PC-3 (cell line): ENCODE measurements at regions not wholly inside any gene's neighbourhood (a gene's known extent, or its start where the extent isn't known, plus 50 kb on each side); places are given as distances from the start of the nearest gene placed in this dataset.

Source experiments
- ATAC-seq: fragments of 200-7000 bp; cut with Tn5 transposase; 2 replicates; pipeline ENCODE4 v1.9.1; 2020; ENCODE audit warnings: mild to moderate bottlenecking, moderate library complexity
- BruUV-seq: library from RNA; stranded (reverse); fragments of 400-500 nt; replicated peaks from 2 replicates; lab custom pipeline; 2021; lab: Mats Ljungman, UMichigan
- CTCF ChIA-PET: fragments of 300-600 bp; sonication (Branson Sonifier 250); formaldehyde crosslinking; loops from one replicate; lab custom pipeline; 2022; ENCODE audit warnings: antibody characterized with exemption; lab: Charles Lee
- POLR2A ChIA-PET: fragments of 300-600 bp; sonication (Branson Sonifier 250); formaldehyde crosslinking; loops from one replicate; lab custom pipeline; 2022; ENCODE audit warnings: antibody characterized with exemption; ENCODE audit not compliant: unreplicated experiment; lab: Charles Lee
- DNase-seq: peaks from one replicate; pipeline ENCODE4 v3.0.0-alpha.2; 2015
- H2AFZ ChIP-seq: fragments of 300-600 bp; sonication (generic); 2 replicates; pipeline ENCODE4 v1.6.0; 2016; ENCODE audit warnings: antibody characterized with exemption, low read length
- H3F3A ChIP-seq: fragments of 300-600 bp; sonication (generic); one replicate; pipeline ENCODE4 v1.6.0; 2017; ENCODE audit warnings: antibody characterized with exemption, low read length, control low read depth, mild to moderate bottlenecking; ENCODE audit not compliant: unreplicated experiment
- H3K27ac ChIP-seq: fragments of 300-600 bp; sonication (generic); 2 replicates; pipeline ENCODE4 v1.5.1; 2016; ENCODE audit warnings: mild to moderate bottlenecking, low read length
- H3K27me3 ChIP-seq: fragments of 300-600 bp; sonication (generic); 2 replicates; pipeline ENCODE4 v1.6.1; 2016; ENCODE audit warnings: low read length, mixed read lengths
- H3K36me3 ChIP-seq: fragments of 300-600 bp; sonication (generic); 2 replicates; pipeline ENCODE4 v1.6.1; 2016; ENCODE audit warnings: low read depth, mixed run types, low read length, mixed read lengths
- H3K4me1 ChIP-seq: fragments of 300-600 bp; sonication (generic); 2 replicates; pipeline ENCODE4 v1.5.1; 2016; ENCODE audit warnings: low read length; ENCODE audit not compliant: insufficient read depth
- H3K4me2 ChIP-seq: fragments of 300-600 bp; sonication (generic); 2 replicates; pipeline ENCODE4 v1.6.0; 2016; ENCODE audit warnings: low read length
- H3K4me3 ChIP-seq: fragments of 300-600 bp; sonication (generic); 2 replicates; pipeline ENCODE4 v1.5.1; 2016; ENCODE audit warnings: mild to moderate bottlenecking, low read length, mixed read lengths
- H3K79me2 ChIP-seq: fragments of 300-600 bp; sonication (generic); 2 replicates; pipeline ENCODE4 v1.6.1; 2017; ENCODE audit warnings: low read length, mixed read lengths
- H3K9ac ChIP-seq: fragments of 300-600 bp; sonication (generic); 2 replicates; pipeline ENCODE4 v1.6.0; 2016; ENCODE audit warnings: mild to moderate bottlenecking, low read length
- H3K9me2 ChIP-seq: fragments of 300-600 bp; sonication (generic); replicated peaks from 2 replicates; pipeline ENCODE4 v1.6.1; 2016; ENCODE audit warnings: mixed run types, low read length, mixed read lengths
- H3K9me3 ChIP-seq: fragments of 300-600 bp; sonication (generic); 2 replicates; pipeline ENCODE4 v1.6.1; 2016; ENCODE audit warnings: low read length, mixed read lengths
- H4K20me1 ChIP-seq: fragments of 300-600 bp; sonication (generic); 2 replicates; pipeline ENCODE4 v1.6.1; 2016; ENCODE audit warnings: low read length, mixed read lengths
- CTCF ChIP-seq: fragments of 300-600 bp; sonication (generic); conservative IDR thresholded peaks from 2 replicates; pipeline ENCODE4 v1.5.1; 2017; ENCODE audit warnings: antibody characterized with exemption, low read depth, mild to moderate bottlenecking, low read length
- EZH2 ChIP-seq: fragments of 300-600 bp; sonication (generic); IDR thresholded peaks from one replicate; pipeline ENCODE4 v1.6.1; 2017; ENCODE audit warnings: antibody characterized with exemption, mild to moderate bottlenecking, low read length; ENCODE audit not compliant: unreplicated experiment
- EZH2phosphoT487 ChIP-seq: fragments of 300-600 bp; sonication (generic); IDR thresholded peaks from 2 replicates; pipeline ENCODE4 v1.6.1; 2018; ENCODE audit warnings: mild to moderate bottlenecking, antibody characterized with exemption, low read length, borderline replicate concordance
- intact Hi-C: fragments of 100-400 bp; cut with micrococcal nuclease; formaldehyde crosslinking; loops from 2 replicates; pipeline ENCODE4 v1.9.0; 2023

DNA sequence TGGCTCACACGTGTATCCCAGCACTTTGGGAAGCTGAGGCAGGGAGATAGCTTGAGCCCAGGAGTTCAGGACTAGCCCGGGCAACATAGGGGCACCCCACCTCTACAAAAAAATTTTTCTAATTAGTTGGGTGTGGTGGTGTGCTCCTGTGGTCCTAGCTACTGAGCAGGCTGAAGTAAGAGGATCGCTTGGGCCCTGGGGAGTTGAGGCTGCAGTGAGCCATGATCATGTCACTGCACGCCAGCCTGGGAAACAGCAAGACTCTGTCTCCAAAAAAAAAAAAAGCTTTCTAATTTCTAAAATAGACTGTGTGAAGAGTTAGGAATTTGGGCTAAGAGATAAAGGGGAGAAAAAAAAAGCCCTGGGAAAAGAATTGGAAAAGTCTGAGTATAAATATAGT, 51.9 kb upstream of the NAB1 start:
- Histone ChIP-seq H3K27ac (no peak overlapping the region), H3K27me3 (no peaks in the 10 kb centered on the region), H3K4me1 (peaks cover 9% of the 10 kb centered on the region; the same call in 1 of the 2 replicates), H3K9ac (no peak overlapping the region), H3K9me3 (no peaks in the 10 kb centered on the region), H4K20me1 (no peaks in the 10 kb centered on the region), H3K36me3 (no peaks in the 10 kb centered on the region), H2AFZ (no peak overlapping the region), H3F3A (no peaks in the 10 kb centered on the region), H3K4me2 (no peak overlapping the region), H3K9me2 (0 out of 2 replicates have a peak, but pooled peaks cover 3% of the 10 kb centered on the region), H3K79me2 (no peaks in the 10 kb centered on the region), H3K4me3 (no peak overlapping the region)
- CTCF ChIA-PET = no interaction called here
- POLR2A ChIA-PET = no interaction called here
- DNase-seq = no peak
- ATAC-seq = no peak
- TF ChIP-seq EZH2 = no peak
- TF ChIP-seq EZH2phosphoT487 = no peak
- no peak for TF ChIP-seq CTCF
- BruUV-seq = no TSS peak
- intact Hi-C loops = no loop called here

GRCh38 chr2:190598621-190599020, 50.3 kb upstream of the NAB1 start:
- H2AFZ ChIP-seq = no peak overlapping the region
- no peaks in the 10 kb centered on the region for H3K79me2 ChIP-seq
- peaks cover 9% of the 10 kb centered on the region; the same call in 1 of the 2 replicates for H3K4me1 ChIP-seq
- H3K27ac ChIP-seq = 0 out of 2 replicates have a peak overlapping the region, but pooled peaks have one; percentile 5
- no peaks in the 10 kb centered on the region for H3K9me3 ChIP-seq
- ChIA-PET POLR2A (no interaction called here), CTCF (interaction anchor here (0.6 kb wide), 1 partner anchor 11 kb away, joined by 4 read pairs; no protein-coding TSS in a partner anchor)
- intact Hi-C loops = no loop called here
- no peaks in the 10 kb centered on the region for H3F3A ChIP-seq
- BruUV-seq = no TSS peak
- DNase-seq = no peak
- no peaks in the 10 kb centered on the region for H4K20me1 ChIP-seq
- TF ChIP-seq CTCF = no peak
- TF ChIP-seq EZH2 = no peak
- no peak for TF ChIP-seq EZH2phosphoT487
- H3K27me3 ChIP-seq = no peaks in the 10 kb centered on the region
- ATAC-seq = no peak
- H3K9me2 ChIP-seq = no peaks in the 10 kb centered on the region
- H3K4me3 ChIP-seq = no peak overlapping the region
- H3K9ac ChIP-seq = no peak overlapping the region
- no peak overlapping the region for H3K4me2 ChIP-seq
- no peaks in the 10 kb centered on the region for H3K36me3 ChIP-seq

- no peaks in the 10 kb centered on the region for H3K9me2 ChIP-seq
- H3K9me3 ChIP-seq = no peaks in the 10 kb centered on the region
- H2AFZ ChIP-seq = no peak overlapping the region
- no TSS peak for BruUV-seq
- H3K36me3 ChIP-seq = no peaks in the 10 kb centered on the region
- H3K27ac ChIP-seq = 0 out of 2 replicates have a peak overlapping the region, but pooled peaks have one; percentile 5
- H3F3A ChIP-seq = no peaks in the 10 kb centered on the region
- no peak for TF ChIP-seq EZH2phosphoT487
- TF ChIP-seq EZH2 = no peak
- no peak for TF ChIP-seq CTCF
- CTCF ChIA-PET = interaction anchor here (0.6 kb wide), 1 partner anchor 11 kb away, joined by 4 read pairs; no protein-coding TSS in a partner anchor
- H3K4me1 ChIP-seq = peaks cover 9% of the 10 kb centered on the region; the same call in 1 of the 2 replicates
- no peaks in the 10 kb centered on the region for H3K27me3 ChIP-seq
- POLR2A ChIA-PET = interaction anchor here (0.6 kb wide), 1 partner anchor 60 kb away, joined by 4 read pairs; no protein-coding TSS in a partner anchor
- no peak overlapping the region for H3K4me2 ChIP-seq
- no peak overlapping the region for H3K4me3 ChIP-seq
- ATAC-seq = peak; percentile 72
- H3K9ac ChIP-seq = no peak overlapping the region
- no peaks in the 10 kb centered on the region for H4K20me1 ChIP-seq
- intact Hi-C loops = no loop called here
- H3K79me2 ChIP-seq = no peaks in the 10 kb centered on the region
- DNase-seq = no peak
These were observed 49.8 kb upstream of the NAB1 start for GRCh38 chr2:190599073-190599472.
